C4-2B (cell line): ENCODE measurements at regions not wholly inside any gene's neighbourhood (a gene's known extent, or its start where the extent isn't known, plus 50 kb on each side); places are given as distances from the start of the nearest gene placed in this dataset.

Experiments
- CTCF ChIP-seq: fragments of 450-650 bp; conservative IDR thresholded peaks from 2 replicates; pipeline ENCODE4 v1.5.1; 2017; ENCODE audit warnings: mild to moderate bottlenecking
- ZFX ChIP-seq: fragments of 450-650 bp; IDR thresholded peaks from 2 replicates; pipeline ENCODE4 v1.6.1; 2017

- TF ChIP-seq CTCF (no peak), ZFX (no peak)
Measured at GRCh38 chr5:164175083-164175482, 669.7 kb downstream of the MAT2B start.
